A549 (cell line): ENCODE measurements at regions not wholly inside any gene's neighbourhood (a gene's known extent, or its start where the extent isn't known, plus 50 kb on each side); places are given as distances from the start of the nearest gene placed in this dataset.
A peak's percentile ranks its signal among the peaks of the same experiment; 100 is the strongest.

ENCODE experiments used
- ATAC-seq, 2 experiments: fragments of 200-7000 bp in 1 of 2; fragments of >200 bp in 1 of 2; cut with Nextera tagmentation in 1 of 2; cut with Tn5 transposase in 1 of 2; 3 replicates each; pipeline versions ENCODE4 v1.8.0 to v1.9.1; 2018 to 2020; ENCODE audit warnings: mild to moderate bottlenecking in 1 of 2, moderate library complexity in 1 of 2
- CTCF ChIA-PET: fragments of 300-600 bp; sonication (Branson Sonifier 250); formaldehyde crosslinking; extraction: SDS; loops from one replicate; lab custom pipeline; 2021; ENCODE audit warnings: antibody characterized with exemption, inconsistent platforms; lab: Yijun Ruan, JAX
- POLR2A ChIA-PET: fragments of 350-600 bp; formaldehyde crosslinking; extraction: SDS; loops from one replicate; lab custom pipeline; 2021; ENCODE audit warnings: antibody characterized with exemption, inconsistent platforms; lab: Yijun Ruan, JAX
- DNase-seq, 2 experiments: peaks; one replicate each; pipeline versions ENCODE4 v3.0.0 to v3.0.0-alpha.2; 2011 to 2016; ENCODE audit warnings: low read depth in 1 of 2, low spot score in 1 of 2
- FAIRE-seq: peaks from 2 replicates; lab custom pipeline; 2011; peaks lifted over from hg19 to GRCh38; lab: Jason Lieb, UNC
- H3K27ac ChIP-seq, 2 experiments: fragments of >200 bp; sonication (Bioruptor Twin); formaldehyde crosslinking; 3 replicates each; pipeline ENCODE4 v1.5.1; 2016 to 2017
- H3K4me1 ChIP-seq: fragments of >200 bp; sonication (Bioruptor Twin); formaldehyde crosslinking; 3 replicates; pipeline ENCODE4 v1.6.1; 2016
- H3K4me2 ChIP-seq: fragments of >200 bp; sonication (Bioruptor Twin); formaldehyde crosslinking; 3 replicates; pipeline ENCODE4 v1.6.1; 2016
- H3K4me3 ChIP-seq: fragments of >200 bp; sonication (Bioruptor Twin); formaldehyde crosslinking; 3 replicates; pipeline ENCODE4 v1.5.1; 2016
- H3K9me3 ChIP-seq: fragments of >200 bp; sonication (Bioruptor Twin); formaldehyde crosslinking; 3 replicates; pipeline ENCODE4 v1.6.1; 2016
- BHLHE40 ChIP-seq: IDR thresholded peaks from 2 replicates; pipeline ENCODE4 v1.6.1; 2012; ENCODE audit warnings: low read depth, low read length, inconsistent platforms
- CEBPB ChIP-seq, 2 experiments: fragments of >200 bp in 1 of 2; sonication (Bioruptor Twin) in 1 of 2; formaldehyde crosslinking in 1 of 2; IDR thresholded peaks; 2 replicates each; pipeline ENCODE4 v1.6.1; 2012 to 2016
- CHD4 ChIP-seq: fragments of 200-600 bp; sonication (generic); IDR thresholded peaks from 2 replicates; pipeline ENCODE4 v1.6.1; 2016; ENCODE audit warnings: antibody characterized with exemption, mild to moderate bottlenecking, borderline replicate concordance
- FOXS1 ChIP-seq: fragments of 250-450 bp; sonication (Bioruptor Pico); IDR thresholded peaks from 2 replicates; pipeline ENCODE4 v1.5.0; 2020; ENCODE audit warnings: mild to moderate bottlenecking, moderate library complexity
- GATA3 ChIP-seq: IDR thresholded peaks from 2 replicates; pipeline ENCODE4 v1.6.1; 2012; ENCODE audit warnings: borderline replicate concordance
- HDAC2 ChIP-seq: fragments of 200-600 bp; sonication (generic); IDR thresholded peaks from 2 replicates; pipeline ENCODE4 v1.6.1; 2016
- KDM5A ChIP-seq: fragments of 200-600 bp; sonication (generic); IDR thresholded peaks from 2 replicates; pipeline ENCODE4 v1.6.1; 2016; ENCODE audit warnings: antibody characterized with exemption, mild to moderate bottlenecking
- MAZ ChIP-seq: fragments of 150-350 bp; IDR thresholded peaks from 2 replicates; pipeline ENCODE4 v1.6.1; 2014; ENCODE audit warnings: antibody characterized with exemption, low read depth, low read length, borderline replicate concordance
- MYC ChIP-seq: IDR thresholded peaks from 2 replicates; pipeline ENCODE4 v1.6.1; 2012; ENCODE audit warnings: mild to moderate bottlenecking, inconsistent platforms, low read length, improper control_type of control experiment, borderline replicate concordance
- NFE2L2 ChIP-seq: fragments of 150-350 bp; conservative IDR thresholded peaks from 2 replicates; pipeline ENCODE4 v1.6.1; 2014; ENCODE audit warnings: low read length
- POLR2AphosphoS2 ChIP-seq: conservative IDR thresholded peaks from 2 replicates; pipeline ENCODE4 v1.6.1; 2012; ENCODE audit warnings: low read length, improper control_type of control experiment, inconsistent platforms
- RARB ChIP-seq: fragments of 250-450 bp; sonication (Bioruptor Pico); IDR thresholded peaks from 2 replicates; pipeline ENCODE4 v1.8.0; 2021; ENCODE audit warnings: mild to moderate bottlenecking, moderate library complexity
- RCOR1 ChIP-seq: fragments of 150-350 bp; IDR thresholded peaks from 2 replicates; pipeline ENCODE4 v1.6.1; 2014; ENCODE audit warnings: antibody characterized with exemption, low read length, low read depth
- TP53 ChIP-seq: fragments of 250-450 bp; sonication (Bioruptor Pico); IDR thresholded peaks from 2 replicates; pipeline ENCODE4 v1.5.0; 2021; ENCODE audit warnings: mild to moderate bottlenecking, moderate library complexity
- ZC3H11A ChIP-seq: fragments of 450-650 bp; IDR thresholded peaks from 2 replicates; pipeline ENCODE4 v1.6.1; 2014; ENCODE audit warnings: antibody characterized with exemption, mild to moderate bottlenecking
- ZSCAN20 ChIP-seq: fragments of 250-450 bp; sonication (Bioruptor Pico); IDR thresholded peaks from 2 replicates; pipeline ENCODE4 v1.8.0; 2022; ENCODE audit warnings: mild to moderate bottlenecking, moderate library complexity
- WGBS: methylation state at CpG from one replicate; pipeline ENCODE4 v1.1.6; 2017; ENCODE audit errors: missing lambda C conversion rate; 5-methylcytosine and 5-hydroxymethylcytosine counted together
- TF ChIP-seq, protein P1 (sequence below): fragments of 450-650 bp; IDR thresholded peaks from 2 replicates; pipeline ENCODE4 v1.6.1; 2014; ENCODE audit warnings: antibody characterized with exemption
- TF ChIP-seq, protein P2 (sequence below): fragments of >200 bp; sonication (Bioruptor Twin); formaldehyde crosslinking; IDR thresholded peaks from 3 replicates; pipeline ENCODE4 v1.5.1; 2016
- TF ChIP-seq, protein P3 (sequence below): IDR thresholded peaks from 2 replicates; pipeline ENCODE4 v1.6.1; 2012
- TF ChIP-seq, protein P4 (sequence below): fragments of 250-450 bp; sonication (Bioruptor Pico); IDR thresholded peaks from 2 replicates; pipeline ENCODE4 v1.5.0; 2020; ENCODE audit warnings: low read depth, mild to moderate bottlenecking, moderate library complexity
- TF ChIP-seq, protein P5 (sequence below): IDR thresholded peaks from 2 replicates; pipeline ENCODE4 v1.6.1; 2012; ENCODE audit warnings: low read depth, borderline replicate concordance
- TF ChIP-seq, protein P6 (sequence below): IDR thresholded peaks from 2 replicates; pipeline ENCODE4 v1.6.1; 2012

DNA sequence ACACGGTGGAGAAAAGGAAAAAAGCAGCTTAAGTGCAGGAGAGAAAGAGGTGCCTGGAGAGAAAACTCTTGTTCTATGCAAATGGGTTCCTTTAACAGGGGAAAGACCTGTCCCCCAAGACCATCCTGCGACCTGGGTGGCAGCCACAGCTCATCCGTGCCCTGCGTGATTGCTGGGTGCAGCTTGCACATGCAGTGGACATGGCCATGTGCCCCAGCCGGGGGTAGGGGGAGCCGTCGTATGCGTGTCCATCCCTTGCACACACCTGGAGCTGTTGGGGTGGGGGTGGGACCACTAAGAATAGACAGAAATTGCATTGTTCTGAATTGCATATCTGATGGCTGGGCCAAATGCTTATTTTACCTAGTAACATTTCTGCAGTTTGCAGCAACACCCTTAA is 171.9 kb downstream of the GUCY2F start (continued):
- TF ChIP-seq, protein P1, sequence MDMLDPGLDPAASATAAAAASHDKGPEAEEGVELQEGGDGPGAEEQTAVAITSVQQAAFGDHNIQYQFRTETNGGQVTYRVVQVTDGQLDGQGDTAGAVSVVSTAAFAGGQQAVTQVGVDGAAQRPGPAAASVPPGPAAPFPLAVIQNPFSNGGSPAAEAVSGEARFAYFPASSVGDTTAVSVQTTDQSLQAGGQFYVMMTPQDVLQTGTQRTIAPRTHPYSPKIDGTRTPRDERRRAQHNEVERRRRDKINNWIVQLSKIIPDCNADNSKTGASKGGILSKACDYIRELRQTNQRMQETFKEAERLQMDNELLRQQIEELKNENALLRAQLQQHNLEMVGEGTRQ, result no peak

DNA sequence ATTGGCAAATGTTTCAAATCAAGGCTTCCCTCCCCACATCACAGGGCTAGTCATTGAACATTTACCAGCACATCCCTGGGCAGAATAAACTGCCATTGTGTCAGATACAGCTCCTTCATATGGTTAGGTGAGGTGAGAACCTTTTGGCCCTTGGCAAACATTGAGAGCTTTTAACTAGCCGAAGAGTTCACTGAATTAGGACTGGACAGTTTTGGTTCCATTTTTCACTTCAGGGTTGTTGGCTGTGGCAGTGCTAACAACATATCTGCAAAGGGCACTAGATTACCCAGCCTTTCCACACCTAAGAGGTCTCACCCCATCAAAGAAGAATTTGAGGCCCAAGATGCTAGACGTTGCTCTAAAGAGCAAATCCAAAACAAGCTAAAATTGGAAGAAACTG is 180.7 kb downstream of the GUCY2F start:
- H3K4me1 ChIP-seq, result no peaks in the 10 kb centered on the region
- H3K4me2 ChIP-seq, result no peak overlapping the region
- no peak overlapping the region for H3K4me3 ChIP-seq
- POLR2A ChIA-PET, result no interaction called here
- H3K9me3 ChIP-seq, result no peaks in the 10 kb centered on the region
- CTCF ChIA-PET, result no interaction called here
- DNase-seq (no peak), FAIRE-seq (peak; percentile 32), ATAC-seq (no peak)
- 6% methylated on average over 1 of the region's 2 CpGs for WGBS
- H3K27ac ChIP-seq, result no peak overlapping the region
- TF ChIP-seq ZSCAN20 (CRISPR knock-in tag), result no peak
- TF ChIP-seq, protein P2, sequence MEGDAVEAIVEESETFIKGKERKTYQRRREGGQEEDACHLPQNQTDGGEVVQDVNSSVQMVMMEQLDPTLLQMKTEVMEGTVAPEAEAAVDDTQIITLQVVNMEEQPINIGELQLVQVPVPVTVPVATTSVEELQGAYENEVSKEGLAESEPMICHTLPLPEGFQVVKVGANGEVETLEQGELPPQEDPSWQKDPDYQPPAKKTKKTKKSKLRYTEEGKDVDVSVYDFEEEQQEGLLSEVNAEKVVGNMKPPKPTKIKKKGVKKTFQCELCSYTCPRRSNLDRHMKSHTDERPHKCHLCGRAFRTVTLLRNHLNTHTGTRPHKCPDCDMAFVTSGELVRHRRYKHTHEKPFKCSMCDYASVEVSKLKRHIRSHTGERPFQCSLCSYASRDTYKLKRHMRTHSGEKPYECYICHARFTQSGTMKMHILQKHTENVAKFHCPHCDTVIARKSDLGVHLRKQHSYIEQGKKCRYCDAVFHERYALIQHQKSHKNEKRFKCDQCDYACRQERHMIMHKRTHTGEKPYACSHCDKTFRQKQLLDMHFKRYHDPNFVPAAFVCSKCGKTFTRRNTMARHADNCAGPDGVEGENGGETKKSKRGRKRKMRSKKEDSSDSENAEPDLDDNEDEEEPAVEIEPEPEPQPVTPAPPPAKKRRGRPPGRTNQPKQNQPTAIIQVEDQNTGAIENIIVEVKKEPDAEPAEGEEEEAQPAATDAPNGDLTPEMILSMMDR, result no peak
- TF ChIP-seq BHLHE40, result no peak
- TF ChIP-seq RARB, result no peak
- no peak for TF ChIP-seq RCOR1
- TF ChIP-seq NFE2L2, result no peak
- TF ChIP-seq TP53 (CRISPR knock-in tag), result no peak
- TF ChIP-seq POLR2AphosphoS2, result no peak
- no peak for TF ChIP-seq CHD4
- TF ChIP-seq, protein P3, sequence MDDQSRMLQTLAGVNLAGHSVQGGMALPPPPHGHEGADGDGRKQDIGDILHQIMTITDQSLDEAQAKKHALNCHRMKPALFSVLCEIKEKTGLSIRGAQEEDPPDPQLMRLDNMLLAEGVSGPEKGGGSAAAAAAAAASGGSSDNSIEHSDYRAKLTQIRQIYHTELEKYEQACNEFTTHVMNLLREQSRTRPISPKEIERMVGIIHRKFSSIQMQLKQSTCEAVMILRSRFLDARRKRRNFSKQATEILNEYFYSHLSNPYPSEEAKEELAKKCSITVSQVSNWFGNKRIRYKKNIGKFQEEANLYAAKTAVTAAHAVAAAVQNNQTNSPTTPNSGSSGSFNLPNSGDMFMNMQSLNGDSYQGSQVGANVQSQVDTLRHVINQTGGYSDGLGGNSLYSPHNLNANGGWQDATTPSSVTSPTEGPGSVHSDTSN, result no peak
- TF ChIP-seq MAZ, result no peak
- TF ChIP-seq KDM5A, result no peak

DNA sequence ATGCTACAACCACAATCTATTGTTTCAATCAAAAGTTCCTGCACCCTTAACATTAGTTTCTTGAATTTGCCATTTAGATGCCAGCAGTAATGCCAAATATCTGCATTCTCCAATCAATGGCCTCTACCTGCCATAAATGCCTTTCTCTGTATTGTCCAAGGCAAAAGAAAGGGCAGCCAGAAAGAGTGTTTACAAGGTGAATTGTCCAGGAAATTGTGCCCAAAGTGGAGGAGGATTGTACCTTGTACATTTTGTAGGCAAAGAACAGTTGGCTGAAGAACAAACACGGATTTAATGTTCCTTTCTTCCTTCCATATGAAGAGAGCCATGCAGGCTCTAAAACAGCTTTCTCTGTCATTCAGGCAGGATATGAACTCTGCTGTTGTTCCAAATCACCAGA is 181.5 kb downstream of the GUCY2F start:
- Histone ChIP-seq H3K27ac (no peak overlapping the region), H3K4me2 (no peak overlapping the region), H3K9me3 (no peaks in the 10 kb centered on the region), H3K4me1 (no peaks in the 10 kb centered on the region), H3K4me3 (no peak overlapping the region)
- WGBS, result 0% methylated on average over 1 of the region's 1 CpG
- ChIA-PET CTCF (interaction anchor here (0.6 kb wide), 1 partner anchor 26 kb away, joined by 3 read pairs; no protein-coding TSS in a partner anchor), POLR2A (no interaction called here)
- FAIRE-seq (no peak), DNase-seq (no peak), ATAC-seq (no peak)
- TF ChIP-seq HDAC2 (no peak), GATA3 (no peak), CEBPB (IDR thresholded peaks at IDR 0.05) (no peak), FOXS1 (CRISPR knock-in tag) (no peak), ZC3H11A (no peak), TP53 (CRISPR knock-in tag) (no peak), MYC (no peak)
- TF ChIP-seq, protein P4, sequence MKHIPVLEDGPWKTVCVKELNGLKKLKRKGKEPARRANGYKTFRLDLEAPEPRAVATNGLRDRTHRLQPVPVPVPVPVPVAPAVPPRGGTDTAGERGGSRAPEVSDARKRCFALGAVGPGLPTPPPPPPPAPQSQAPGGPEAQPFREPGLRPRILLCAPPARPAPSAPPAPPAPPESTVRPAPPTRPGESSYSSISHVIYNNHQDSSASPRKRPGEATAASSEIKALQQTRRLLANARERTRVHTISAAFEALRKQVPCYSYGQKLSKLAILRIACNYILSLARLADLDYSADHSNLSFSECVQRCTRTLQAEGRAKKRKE (CRISPR knock-in tag), result no peak
- TF ChIP-seq, protein P5, sequence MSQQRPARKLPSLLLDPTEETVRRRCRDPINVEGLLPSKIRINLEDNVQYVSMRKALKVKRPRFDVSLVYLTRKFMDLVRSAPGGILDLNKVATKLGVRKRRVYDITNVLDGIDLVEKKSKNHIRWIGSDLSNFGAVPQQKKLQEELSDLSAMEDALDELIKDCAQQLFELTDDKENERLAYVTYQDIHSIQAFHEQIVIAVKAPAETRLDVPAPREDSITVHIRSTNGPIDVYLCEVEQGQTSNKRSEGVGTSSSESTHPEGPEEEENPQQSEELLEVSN, result no peak
- TF ChIP-seq, protein P6, sequence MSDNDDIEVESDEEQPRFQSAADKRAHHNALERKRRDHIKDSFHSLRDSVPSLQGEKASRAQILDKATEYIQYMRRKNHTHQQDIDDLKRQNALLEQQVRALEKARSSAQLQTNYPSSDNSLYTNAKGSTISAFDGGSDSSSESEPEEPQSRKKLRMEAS, result no peak
